Effector CD4-positive, alpha-beta T cell (primary cell): ENCODE measurements at regions not wholly inside any gene's neighbourhood (a gene's known extent, or its start where the extent isn't known, plus 50 kb on each side); places are given as distances from the start of the nearest gene placed in this dataset.

Experiments
- DNase-seq: peaks from one replicate; pipeline ENCODE4 v3.0.0-alpha.2; 2020

DNA sequence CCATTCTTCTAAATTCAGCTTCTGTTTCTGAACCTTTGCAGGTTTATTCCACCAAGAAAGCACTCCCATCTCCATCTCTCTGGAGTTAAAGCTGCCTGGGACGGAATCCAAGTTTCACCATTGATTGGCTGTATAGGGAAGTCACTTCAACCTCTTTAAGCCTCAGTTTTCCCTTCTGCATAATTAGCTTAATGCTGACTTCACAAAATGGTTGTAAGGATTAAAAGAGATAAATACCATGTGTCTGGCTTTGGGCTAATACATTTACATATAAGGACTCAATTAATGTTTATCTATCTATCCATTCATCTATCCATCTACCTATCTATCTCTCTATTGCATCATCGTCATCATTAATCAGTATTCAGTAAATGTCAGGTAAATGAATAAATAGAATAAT lies 629.6 kb upstream of the MGMT start:
- no peak for DNase-seq

DNA sequence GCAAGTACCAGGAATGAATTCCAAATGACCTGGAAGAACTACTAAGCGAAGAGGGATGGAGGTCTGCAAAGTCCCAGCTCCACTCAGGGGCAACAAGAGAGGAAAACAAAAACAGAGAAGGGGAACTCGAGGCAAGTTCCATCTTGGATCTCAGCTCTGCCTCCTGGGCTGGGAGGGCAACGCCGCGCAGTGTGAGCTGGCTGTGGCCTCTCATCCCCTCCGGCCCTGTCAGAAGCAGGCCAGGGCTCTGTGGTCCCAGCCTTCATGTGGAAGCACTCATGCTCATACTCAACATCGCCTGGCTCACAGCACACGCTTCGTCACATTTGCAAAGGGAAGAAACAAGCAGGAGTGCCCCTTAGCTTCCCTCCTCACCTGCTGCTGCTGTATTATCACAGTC lies 627.9 kb upstream of the MGMT start:
- no peak for DNase-seq

DNA sequence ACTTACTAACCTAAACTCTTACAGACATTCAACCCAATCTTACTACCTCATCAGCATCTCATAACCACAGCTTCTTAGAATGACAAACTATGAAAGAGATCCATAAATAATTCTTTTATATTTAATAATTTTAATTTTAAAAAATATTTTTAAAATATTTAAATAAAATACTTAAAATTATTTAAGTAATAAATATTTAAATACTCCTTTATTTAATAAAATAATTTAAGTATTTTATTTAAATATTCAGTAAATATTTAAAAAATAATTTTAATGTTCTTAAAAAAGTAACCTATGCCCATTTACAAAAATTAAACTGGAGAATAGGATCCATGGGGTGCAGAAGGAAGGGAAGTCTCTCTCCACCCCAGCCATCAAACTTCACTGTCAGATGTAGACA lies 627.3 kb upstream of the MGMT start:
- DNase-seq, result no peak

DNA sequence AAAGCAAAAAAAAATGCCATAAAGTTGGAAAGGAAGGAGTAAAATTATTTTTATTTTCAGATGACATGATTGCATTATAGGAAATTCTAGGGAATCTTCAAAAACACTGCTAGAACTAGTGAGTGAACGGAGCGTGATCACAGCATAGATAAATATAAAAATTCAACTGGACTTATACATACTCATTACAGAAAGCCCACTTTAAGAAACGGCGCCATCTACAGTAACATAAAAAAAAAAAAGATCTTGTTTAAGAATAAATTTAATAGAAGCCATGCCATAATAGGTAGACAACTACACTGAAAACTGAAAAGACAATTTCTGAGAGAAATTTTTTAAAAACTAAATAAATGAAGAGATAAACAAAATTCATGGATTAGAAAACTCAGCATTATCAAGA lies 623.1 kb upstream of the MGMT start:
- no peak for DNase-seq

- DNase-seq, result no peak
Measured at GRCh38 chr10:128846927-128847326, 620.1 kb upstream of the MGMT start.

GRCh38 chr10:128848810-128849209 lies 618.2 kb upstream of the MGMT start:
- no peak for DNase-seq

- no peak for DNase-seq
Measured at GRCh38 chr10:128850647-128851046, 616.4 kb upstream of the MGMT start.

- DNase-seq, result no peak
Measured at GRCh38 chr10:128851281-128851680, 615.8 kb upstream of the MGMT start.

DNA sequence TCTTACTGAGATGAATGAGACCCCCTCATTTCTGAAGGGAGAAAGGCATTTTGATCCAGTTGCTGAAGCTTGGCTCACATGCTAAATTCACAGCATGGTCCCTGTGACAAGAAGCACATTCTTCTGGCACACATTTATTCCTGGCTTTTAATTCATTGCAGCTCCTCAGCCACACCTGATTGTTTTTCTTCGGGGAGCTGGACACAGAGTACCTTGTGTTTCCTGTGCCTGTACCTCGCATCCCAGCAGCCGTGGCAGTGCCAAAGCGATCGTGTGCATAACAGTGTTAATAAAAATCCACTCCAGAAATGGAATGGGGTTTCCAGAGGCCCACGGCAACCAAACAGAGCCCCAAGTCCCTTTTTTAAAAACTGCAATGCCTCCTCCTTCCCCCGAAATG lies 615.3 kb upstream of the MGMT start:
- DNase-seq, result no peak

DNA sequence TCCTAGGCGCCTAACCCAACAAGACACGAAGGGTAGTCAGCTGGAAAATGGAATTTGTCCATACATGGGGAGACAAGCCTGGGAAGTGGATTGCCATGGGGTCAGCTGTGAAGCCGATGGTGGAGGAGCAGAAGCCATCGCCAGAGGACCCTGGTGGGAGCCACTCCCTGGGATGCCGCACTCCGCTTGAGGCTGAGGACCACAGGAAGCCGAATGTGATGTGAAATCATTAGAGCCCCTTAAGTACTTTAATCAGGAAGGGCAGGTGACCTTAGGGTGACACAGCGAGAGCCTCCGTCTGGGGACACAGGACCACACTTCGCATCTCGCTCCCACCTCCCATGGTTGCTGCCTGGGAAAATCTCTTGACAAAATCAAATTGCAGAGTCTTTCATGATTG lies 614.6 kb upstream of the MGMT start:
- DNase-seq, result no peak

- no peak for DNase-seq
Measured at GRCh38 chr10:128852902-128853301, 614.1 kb upstream of the MGMT start.

- no peak for DNase-seq
Measured at GRCh38 chr10:128853537-128853936, 613.5 kb upstream of the MGMT start.

DNA sequence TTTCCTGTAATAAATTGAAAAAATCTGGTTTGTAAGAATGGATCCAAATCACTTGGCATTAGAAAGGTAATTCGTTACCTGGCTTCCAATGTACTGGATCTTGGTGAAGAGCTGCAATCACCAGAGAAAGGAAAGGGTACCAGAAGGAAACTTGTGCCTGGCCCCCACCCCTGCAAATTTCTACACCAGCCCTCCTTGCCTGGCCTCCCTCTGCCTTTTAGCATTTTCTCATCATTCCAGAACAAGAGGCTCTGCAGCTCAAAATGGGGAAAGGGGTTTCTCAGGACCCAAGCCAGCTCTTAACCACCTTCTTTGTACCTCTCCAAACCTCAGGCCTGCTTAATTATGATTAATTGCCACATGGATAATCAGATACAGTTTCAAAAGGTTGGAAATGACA lies 612.8 kb upstream of the MGMT start:
- DNase-seq, result no peak

DNA sequence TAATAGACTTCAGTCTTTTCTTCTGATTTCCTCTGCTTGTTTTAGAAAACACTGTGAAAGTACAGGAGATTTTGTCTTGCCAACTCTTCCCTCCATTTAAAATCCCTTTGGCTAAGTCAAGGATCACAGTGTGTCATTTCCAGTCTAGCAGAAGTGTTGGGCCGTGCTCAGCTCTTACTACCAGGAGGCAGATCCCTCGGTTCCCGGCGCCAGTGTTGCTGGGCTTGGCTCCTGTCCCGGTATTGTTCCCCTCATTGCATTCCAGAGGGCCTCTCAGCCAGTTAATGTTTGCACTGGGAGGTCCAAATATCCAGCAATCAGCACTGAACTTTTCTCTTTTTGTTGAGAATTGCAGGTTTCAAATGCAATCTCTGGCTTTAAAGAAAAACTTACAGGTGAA lies 612.1 kb upstream of the MGMT start:
- no peak for DNase-seq

DNA sequence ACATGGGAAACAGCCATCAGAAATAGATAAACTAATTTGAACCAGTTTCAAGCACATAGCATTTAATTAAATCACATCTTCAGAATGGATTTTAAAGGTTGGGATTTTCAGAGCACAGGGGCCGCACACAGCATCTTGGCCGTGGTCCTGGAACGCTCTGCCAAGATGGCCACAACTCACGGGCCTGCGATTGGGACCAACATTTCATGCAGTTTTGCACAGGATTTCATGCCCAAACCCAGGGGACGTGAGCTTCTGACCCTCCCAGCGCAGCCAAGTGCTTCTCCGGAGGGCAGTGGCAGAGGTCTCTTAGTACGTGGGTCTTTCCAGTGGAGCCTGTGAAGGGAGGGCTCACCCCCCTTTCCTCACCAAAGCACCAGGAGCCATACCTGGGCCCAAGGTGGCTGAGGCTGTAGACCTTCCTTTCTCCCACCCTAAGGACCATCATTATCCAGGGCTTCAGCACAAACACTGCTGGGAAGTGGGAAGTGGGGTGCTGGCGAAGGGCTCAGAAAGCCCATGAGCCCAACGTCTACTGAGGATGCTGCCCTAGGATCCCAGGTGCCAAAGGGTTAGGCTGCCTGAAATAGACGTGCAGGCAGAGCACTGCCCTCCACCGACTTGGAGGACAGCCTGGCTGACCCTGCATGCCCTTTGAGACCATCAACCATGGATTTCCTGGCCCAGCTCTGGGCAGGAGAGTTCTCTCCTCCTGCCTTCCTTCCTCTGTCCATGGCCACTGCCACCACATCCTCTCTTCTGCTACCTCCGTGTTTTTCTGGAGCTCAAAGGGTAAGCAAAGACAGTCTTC lies 611.2 kb upstream of the MGMT start:
- DNase-seq, result no peak

GRCh38 chr10:128859738-128860386 lies 607.2 kb upstream of the MGMT start:
- no peak for DNase-seq

GRCh38 chr10:128860574-128860973 lies 606.5 kb upstream of the MGMT start:
- DNase-seq, result no peak

DNA sequence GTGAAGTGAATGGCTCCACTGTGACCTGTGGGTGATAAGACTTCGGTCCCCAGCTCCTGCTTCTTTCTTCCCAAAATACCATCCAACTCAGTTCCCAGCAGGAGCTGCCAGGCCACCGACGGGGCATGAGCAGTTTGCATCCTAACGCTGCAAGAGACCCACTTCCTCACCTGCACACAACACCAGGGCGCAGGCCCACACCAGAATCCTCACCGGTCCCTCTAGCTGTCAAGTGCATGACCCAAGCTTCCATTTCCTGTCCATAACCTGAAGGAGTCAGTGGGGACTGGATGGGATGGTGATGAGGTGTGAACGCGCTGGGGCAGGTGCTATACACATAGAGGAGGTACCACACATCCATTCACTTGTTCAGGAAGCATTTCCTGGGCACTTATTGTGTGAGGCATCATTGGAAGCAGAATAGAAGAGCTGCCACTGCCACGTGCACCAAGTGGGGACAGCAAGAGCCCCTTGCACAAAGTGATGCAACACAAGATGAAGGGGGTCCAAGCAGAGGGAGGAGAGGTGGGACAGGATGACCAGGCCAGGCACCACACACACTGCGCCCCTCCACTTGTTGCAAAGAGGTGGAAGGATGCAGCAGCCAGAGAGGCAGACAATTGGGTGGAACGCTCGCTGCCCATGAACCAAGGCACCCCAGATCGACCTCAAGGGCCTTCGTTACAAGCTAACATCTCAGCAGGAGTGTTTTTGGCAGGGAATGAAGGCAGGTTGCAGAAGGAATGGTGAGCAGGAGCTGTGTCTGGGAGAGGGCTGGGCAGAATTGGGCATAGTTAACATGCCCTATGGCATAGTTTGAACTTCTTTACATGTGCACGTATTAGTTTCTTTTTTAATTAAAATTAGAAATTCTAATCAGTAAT lies 605.8 kb upstream of the MGMT start:
- DNase-seq, result no peak

DNA sequence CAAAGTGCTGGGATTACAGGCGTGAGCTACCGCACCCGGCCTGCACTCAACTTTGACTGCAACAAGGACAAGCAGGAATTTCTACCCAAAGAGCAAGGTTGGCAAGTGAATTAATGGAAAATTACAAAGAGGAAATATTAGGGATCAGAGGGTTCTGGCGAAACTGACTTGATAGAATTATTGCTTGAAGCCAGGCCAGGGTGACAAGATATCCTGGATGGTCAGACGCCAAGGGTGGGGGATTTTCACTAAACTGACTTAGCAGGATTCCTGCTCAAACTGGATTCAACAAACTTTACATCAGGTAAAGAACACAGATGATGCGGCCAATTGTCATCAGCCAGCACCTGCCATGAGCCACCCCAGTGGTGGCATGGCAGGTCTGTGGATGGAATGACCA lies 603.6 kb upstream of the MGMT start:
- DNase-seq, result no peak

DNA sequence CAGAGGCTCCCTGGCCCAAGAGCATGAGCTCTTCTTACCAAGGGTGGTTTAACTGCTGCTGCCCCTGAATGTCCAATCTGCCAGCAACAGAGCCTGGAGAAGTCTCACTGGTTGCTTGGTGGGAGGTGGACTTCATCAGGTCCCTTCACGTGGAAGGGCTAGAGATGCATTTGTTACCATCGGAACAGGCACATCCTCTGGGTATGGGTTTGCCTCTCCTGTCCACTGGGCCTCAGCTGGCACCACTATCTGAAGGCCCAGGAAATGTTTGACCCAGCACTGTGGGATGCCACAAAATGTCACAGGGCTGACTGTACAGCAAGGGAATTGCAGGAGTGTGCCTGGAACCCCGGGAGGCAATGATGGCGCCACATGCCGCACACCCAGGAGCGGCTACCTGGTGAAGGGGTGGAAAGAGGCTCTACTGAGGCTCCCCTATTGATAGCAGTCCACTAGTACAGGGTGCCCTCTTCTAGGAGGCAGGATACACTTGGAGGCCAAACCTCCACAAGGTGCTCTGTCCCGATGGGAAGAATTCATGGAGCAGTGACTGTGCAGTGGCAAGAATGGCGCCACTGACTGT lies 603.1 kb upstream of the MGMT start:
- no peak for DNase-seq

DNA sequence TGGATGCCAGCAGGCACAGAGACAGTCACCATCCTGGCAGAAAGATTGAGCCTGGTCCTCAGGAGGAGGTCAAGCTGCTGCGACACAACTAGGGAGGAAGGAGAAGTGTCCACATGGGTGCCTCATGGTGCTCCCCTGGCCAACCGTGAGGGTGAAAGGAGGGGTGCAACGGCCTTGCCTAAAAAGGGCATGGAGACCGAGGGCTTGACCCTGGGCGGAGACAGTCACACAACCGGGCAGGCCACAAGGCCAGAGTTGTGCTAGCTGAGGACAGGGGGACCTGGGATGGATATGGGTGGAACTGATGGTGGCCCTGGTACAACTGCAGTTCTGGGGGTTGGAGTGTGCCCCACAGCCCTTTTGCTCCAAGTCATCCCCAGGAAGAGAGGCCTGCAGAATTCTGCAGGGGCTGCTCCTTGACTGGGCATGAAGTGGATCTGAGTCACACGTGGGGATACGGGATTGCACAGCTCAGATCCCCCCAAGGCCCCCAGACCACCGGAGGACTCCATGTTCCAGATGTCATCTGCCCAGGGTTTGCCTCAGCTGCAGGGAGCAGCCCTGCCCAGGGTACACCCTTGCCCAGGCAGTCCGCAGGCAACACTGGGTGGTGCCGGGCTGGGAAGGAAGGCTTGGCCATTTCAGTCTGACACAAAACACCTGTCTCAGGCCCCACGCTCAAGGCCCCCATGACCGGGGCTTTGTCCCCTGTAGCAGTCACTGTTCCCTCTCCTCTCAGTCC lies 602.3 kb upstream of the MGMT start:
- no peak for DNase-seq

DNA sequence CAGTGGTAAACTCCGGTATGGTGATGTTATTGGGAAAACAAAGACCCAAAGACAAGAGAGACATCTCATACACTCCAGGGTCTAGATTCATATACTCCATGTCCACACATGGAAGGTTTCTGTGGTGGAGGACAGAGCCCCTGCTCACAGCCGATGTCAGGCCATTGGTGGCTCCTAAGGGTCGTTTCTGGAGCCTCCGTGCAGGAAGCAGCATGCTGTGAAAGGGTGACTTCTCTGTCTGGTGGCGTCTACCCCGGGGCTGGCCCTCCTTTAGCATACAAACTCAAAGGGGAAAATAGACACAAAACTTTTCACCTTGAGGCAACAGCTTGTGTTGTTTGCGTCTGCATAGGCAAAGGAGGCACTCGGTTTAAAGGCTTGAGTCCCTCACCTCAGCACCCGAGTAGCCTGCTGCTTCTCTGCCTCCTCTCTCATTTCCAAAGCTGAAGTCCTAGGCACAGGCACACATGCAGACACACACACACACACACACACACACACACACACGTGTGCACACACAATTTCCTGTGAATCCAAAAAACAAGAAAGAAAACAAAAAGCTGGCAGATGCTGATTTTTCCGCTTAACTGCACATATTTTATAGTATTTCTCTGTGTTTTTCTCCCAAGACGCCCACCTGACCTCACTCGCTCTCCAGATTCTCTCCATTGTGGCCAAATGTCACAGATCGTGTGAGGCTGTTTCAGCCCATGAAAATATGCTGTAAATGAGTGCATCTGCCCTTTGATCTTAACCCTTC lies 601.4 kb upstream of the MGMT start:
- no peak for DNase-seq
